Liver (tissue), 8 donors: ENCODE measurements at regions not wholly inside any gene's neighbourhood (a gene's known extent, or its start where the extent isn't known, plus 50 kb on each side); places are given as distances from the start of the nearest gene placed in this dataset.

ENCODE experiments used
- DNase-seq: peaks from one replicate; pipeline ENCODE4 v3.0.0-alpha.2; 2017; ENCODE audit warnings: low spot score
- H3K27ac ChIP-seq, 2 donors: one replicate each; pipeline ENCODE4 v1.7.0; 2013; ENCODE audit warnings: inconsistent platforms in 2 of 2, low read length in 2 of 2, control low read depth in 1 of 2, low read depth in 1 of 2, mild to moderate bottlenecking in 1 of 2
- H3K27me3 ChIP-seq, 4 donors: one replicate each; pipeline versions ENCODE4 v1.6.1 to v1.7.0; 2013; ENCODE audit warnings: low read length in 3 of 4, inconsistent platforms in 1 of 4, mild to moderate bottlenecking in 1 of 4, moderate library complexity in 1 of 4; ENCODE audit not compliant: control insufficient read depth in 4 of 4, insufficient read depth in 4 of 4
- H3K36me3 ChIP-seq, 4 donors: one replicate each; pipeline versions ENCODE4 v1.6.1 to v1.7.0; 2013; ENCODE audit warnings: low read length in 3 of 4, mild to moderate bottlenecking in 3 of 4, low read depth in 1 of 4, moderate library complexity in 1 of 4; ENCODE audit not compliant: control insufficient read depth in 4 of 4, insufficient read depth in 3 of 4
- H3K4me1 ChIP-seq, 4 donors: one replicate each; pipeline versions ENCODE4 v1.6.1 to v1.7.0; 2013; ENCODE audit warnings: low read length in 3 of 4, mild to moderate bottlenecking in 3 of 4, moderate library complexity in 1 of 4; ENCODE audit not compliant: control insufficient read depth in 4 of 4, insufficient read depth in 4 of 4
- H3K4me3 ChIP-seq, 3 donors: one replicate each; pipeline versions ENCODE4 v1.6.1 to v1.7.0; 2013; ENCODE audit warnings: low read length in 3 of 3, control low read depth in 1 of 3, low read depth in 1 of 3, mild to moderate bottlenecking in 1 of 3
- H3K9ac ChIP-seq, 2 donors: one replicate each; pipeline ENCODE4 v1.7.0; 2013; ENCODE audit warnings: low read length in 2 of 2, mild to moderate bottlenecking in 2 of 2, moderate library complexity in 2 of 2, control low read depth in 1 of 2, low read depth in 1 of 2
- H3K9me3 ChIP-seq, 4 donors: one replicate each; pipeline versions ENCODE4 v1.6.1 to v1.7.0; 2013; ENCODE audit warnings: low read length in 3 of 4; ENCODE audit not compliant: control insufficient read depth in 4 of 4
- EGR1 ChIP-seq, 2 donors: IDR thresholded peaks; 2 replicates each; pipeline ENCODE4 v1.6.1; 2016 to 2018; ENCODE audit warnings: antibody characterized with exemption in 2 of 2, low read depth in 2 of 2
- FOXA1 ChIP-seq: IDR thresholded peaks from 2 replicates; pipeline ENCODE4 v1.6.1; 2016; ENCODE audit warnings: antibody characterized with exemption
- FOXA2 ChIP-seq: IDR thresholded peaks from 2 replicates; pipeline ENCODE4 v1.6.1; 2016; ENCODE audit warnings: antibody characterized with exemption
- GABPA ChIP-seq, 2 donors: IDR thresholded peaks in 1 of 2; conservative IDR thresholded peaks in 1 of 2; 2 replicates each; pipeline ENCODE4 v1.6.1; 2016; ENCODE audit warnings: antibody characterized with exemption in 2 of 2, mild to moderate bottlenecking in 1 of 2, moderate library complexity in 1 of 2
- HNF4A ChIP-seq, 2 donors: conservative IDR thresholded peaks; 2 replicates each; pipeline ENCODE4 v1.6.1; 2016; ENCODE audit warnings: antibody characterized with exemption in 2 of 2, mild to moderate bottlenecking in 2 of 2
- HNF4G ChIP-seq: IDR thresholded peaks from 2 replicates; pipeline ENCODE4 v1.6.1; 2016; ENCODE audit warnings: antibody characterized with exemption
- JUND ChIP-seq, 2 donors: IDR thresholded peaks; 2 replicates each; pipeline ENCODE4 v1.6.1; 2016; ENCODE audit warnings: antibody characterized with exemption in 2 of 2
- NR2F2 ChIP-seq: IDR thresholded peaks from 2 replicates; pipeline ENCODE4 v1.6.1; 2016; ENCODE audit warnings: antibody characterized with exemption
- RAD21 ChIP-seq, 2 donors: IDR thresholded peaks; 2 replicates each; pipeline ENCODE4 v1.6.1; 2016; ENCODE audit warnings: antibody characterized with exemption in 2 of 2, mild to moderate bottlenecking in 2 of 2
- RXRA ChIP-seq, 2 donors: IDR thresholded peaks; 2 replicates each; pipeline ENCODE4 v1.6.1; 2017 to 2018; ENCODE audit warnings: antibody characterized with exemption in 2 of 2, mild to moderate bottlenecking in 1 of 2
- SP1 ChIP-seq: IDR thresholded peaks from 2 replicates; pipeline ENCODE4 v1.6.1; 2018; ENCODE audit warnings: antibody characterized with exemption, mild to moderate bottlenecking
- TAF1 ChIP-seq: conservative IDR thresholded peaks from 2 replicates; pipeline ENCODE4 v1.6.1; 2016; ENCODE audit warnings: antibody characterized with exemption, mild to moderate bottlenecking
- YY1 ChIP-seq: IDR thresholded peaks from 2 replicates; pipeline ENCODE4 v1.6.1; 2016; ENCODE audit warnings: antibody characterized with exemption, mild to moderate bottlenecking
- WGBS: extraction: QIAGEN DNeasy Blood & Tissue Kit; methylation state at CpG from one replicate; pipeline ENCODE4 v1.1.7; 2013; 5-methylcytosine and 5-hydroxymethylcytosine counted together
- TF ChIP-seq, protein P1 (sequence below): IDR thresholded peaks from 2 replicates; pipeline ENCODE4 v1.6.1; 2016; ENCODE audit warnings: antibody characterized with exemption
- TF ChIP-seq, protein P2 (sequence below): IDR thresholded peaks from 2 replicates; pipeline ENCODE4 v1.6.1; 2016; ENCODE audit warnings: antibody characterized with exemption
- TF ChIP-seq, protein P3 (sequence below): IDR thresholded peaks from 2 replicates; pipeline ENCODE4 v1.6.1; 2016; ENCODE audit warnings: antibody characterized with exemption, mild to moderate bottlenecking
- TF ChIP-seq, protein P4 (sequence below): IDR thresholded peaks from 2 replicates; pipeline ENCODE4 v1.6.1; 2016; ENCODE audit warnings: antibody characterized with exemption
- TF ChIP-seq, protein P5 (sequence below): fragments of 150-350 bp; IDR thresholded peaks from 2 replicates; pipeline ENCODE4 v1.5.1; 2017; ENCODE audit warnings: improper control_type of control experiment, low read depth, low read length; ENCODE audit not compliant: missing input control
- donor health status: healthy.
- donor health status: healthy.
- donor health status: healthy.
- donor health status: healthy.
- donor health status: healthy.

DNA sequence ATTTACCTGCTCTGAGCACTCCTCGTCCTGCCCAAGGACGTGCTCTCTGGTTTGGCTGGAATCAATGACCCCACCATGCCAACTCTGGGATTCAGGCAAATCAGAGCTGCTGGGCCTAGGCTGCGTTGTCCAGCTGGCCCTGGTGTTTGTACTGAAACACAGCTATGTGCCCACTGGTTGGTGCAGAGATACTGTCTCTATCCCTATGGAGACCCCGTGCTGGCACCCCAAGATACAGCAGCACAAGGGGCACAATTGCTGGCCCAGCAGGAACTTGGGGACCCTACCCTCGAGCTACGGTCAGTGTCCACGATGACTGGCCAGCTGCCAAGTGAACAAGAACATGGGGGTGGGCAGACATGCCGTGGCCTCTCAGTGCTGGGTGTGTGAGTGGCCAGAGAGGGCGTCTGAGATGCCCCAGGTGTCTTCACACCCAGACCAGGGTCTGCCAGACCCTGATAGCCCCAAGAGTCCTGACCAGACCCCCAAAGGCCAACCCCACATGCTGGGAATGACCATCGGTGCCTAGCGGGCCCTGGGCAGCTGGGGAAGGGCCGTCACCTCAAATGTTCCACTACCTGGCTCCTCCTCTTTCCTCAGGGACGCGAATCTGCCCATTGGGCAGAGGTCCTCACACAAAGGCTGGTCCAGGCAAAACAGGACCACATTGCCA is 79.3 kb upstream of the ZNF479 start:
- Histone ChIP-seq H3K27ac (no peak overlapping the region), H3K4me3 (no peak overlapping the region), H3K27me3 (no peaks in the 10 kb centered on the region), H3K9ac (no peak overlapping the region), H3K9me3 (peaks cover 0 to 21% (median 9%) of the 10 kb centered on the region in 4 donors), H3K4me1 (no peaks in the 10 kb centered on the region), H3K36me3 (no peaks in the 10 kb centered on the region)
- DNase-seq = no peak
- TF ChIP-seq YY1 (no peak), HNF4A (conservative IDR thresholded peaks at IDR 0.05) (no peak), JUND (IDR thresholded peaks at IDR 0.05) (no peak), SP1 (no peak), TAF1 (no peak), GABPA (IDR thresholded peaks at IDR 0.05 in 1 of 2, conservative IDR thresholded peaks at IDR 0.05 in 1 of 2) (no peak), EGR1 (IDR thresholded peaks at IDR 0.05; ENCODE audit: low read depth in 2 of 2) (no peak), RXRA (IDR thresholded peaks at IDR 0.05) (no peak), FOXA2 (no peak), HNF4G (no peak)
- TF ChIP-seq, protein P1, sequence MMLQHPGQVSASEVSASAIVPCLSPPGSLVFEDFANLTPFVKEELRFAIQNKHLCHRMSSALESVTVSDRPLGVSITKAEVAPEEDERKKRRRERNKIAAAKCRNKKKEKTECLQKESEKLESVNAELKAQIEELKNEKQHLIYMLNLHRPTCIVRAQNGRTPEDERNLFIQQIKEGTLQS = no peak
- TF ChIP-seq, protein P2, sequence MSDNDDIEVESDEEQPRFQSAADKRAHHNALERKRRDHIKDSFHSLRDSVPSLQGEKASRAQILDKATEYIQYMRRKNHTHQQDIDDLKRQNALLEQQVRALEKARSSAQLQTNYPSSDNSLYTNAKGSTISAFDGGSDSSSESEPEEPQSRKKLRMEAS = no peak
- WGBS = 66% methylated on average over 14 of the region's 14 CpGs

DNA sequence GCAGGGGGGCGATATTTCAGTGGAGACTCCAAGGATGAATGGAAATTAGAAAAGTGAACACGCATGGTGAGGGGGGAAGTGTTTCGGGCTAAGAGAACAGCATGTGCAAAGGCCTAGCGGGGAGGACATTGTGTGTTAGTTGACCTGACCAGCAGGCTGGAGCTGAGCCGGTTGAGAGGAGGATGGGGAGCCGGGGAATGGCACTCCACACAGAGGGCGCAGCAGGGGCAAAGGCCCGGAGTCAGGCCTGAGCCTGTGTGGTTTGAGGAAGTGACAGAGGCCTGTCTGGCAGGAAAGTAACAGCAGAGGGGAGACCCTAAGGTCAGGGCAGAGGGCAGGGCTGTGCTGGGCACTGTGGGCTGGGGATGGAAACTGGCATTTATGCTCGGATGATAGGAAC is 83.2 kb upstream of the ZNF479 start:
- Histone ChIP-seq H3K4me3 (no peak overlapping the region), H3K27ac (no peak overlapping the region), H3K4me1 (no peaks in the 10 kb centered on the region), H3K9ac (no peak overlapping the region), H3K27me3 (no peaks in the 10 kb centered on the region), H3K9me3 (peaks cover 2 to 16% (median 8%) of the 10 kb centered on the region in 4 donors), H3K36me3 (no peaks in the 10 kb centered on the region)
- 75% methylated on average over 9 of the region's 9 CpGs for WGBS
- DNase-seq = no peak
- TF ChIP-seq FOXA1 = no peak
- TF ChIP-seq SP1 = no peak
- no peak for TF ChIP-seq HNF4A (conservative IDR thresholded peaks at IDR 0.05)
- TF ChIP-seq, protein P2 = no peak
- no peak for TF ChIP-seq NR2F2
- TF ChIP-seq, protein P1 = no peak
- TF ChIP-seq, protein P3, sequence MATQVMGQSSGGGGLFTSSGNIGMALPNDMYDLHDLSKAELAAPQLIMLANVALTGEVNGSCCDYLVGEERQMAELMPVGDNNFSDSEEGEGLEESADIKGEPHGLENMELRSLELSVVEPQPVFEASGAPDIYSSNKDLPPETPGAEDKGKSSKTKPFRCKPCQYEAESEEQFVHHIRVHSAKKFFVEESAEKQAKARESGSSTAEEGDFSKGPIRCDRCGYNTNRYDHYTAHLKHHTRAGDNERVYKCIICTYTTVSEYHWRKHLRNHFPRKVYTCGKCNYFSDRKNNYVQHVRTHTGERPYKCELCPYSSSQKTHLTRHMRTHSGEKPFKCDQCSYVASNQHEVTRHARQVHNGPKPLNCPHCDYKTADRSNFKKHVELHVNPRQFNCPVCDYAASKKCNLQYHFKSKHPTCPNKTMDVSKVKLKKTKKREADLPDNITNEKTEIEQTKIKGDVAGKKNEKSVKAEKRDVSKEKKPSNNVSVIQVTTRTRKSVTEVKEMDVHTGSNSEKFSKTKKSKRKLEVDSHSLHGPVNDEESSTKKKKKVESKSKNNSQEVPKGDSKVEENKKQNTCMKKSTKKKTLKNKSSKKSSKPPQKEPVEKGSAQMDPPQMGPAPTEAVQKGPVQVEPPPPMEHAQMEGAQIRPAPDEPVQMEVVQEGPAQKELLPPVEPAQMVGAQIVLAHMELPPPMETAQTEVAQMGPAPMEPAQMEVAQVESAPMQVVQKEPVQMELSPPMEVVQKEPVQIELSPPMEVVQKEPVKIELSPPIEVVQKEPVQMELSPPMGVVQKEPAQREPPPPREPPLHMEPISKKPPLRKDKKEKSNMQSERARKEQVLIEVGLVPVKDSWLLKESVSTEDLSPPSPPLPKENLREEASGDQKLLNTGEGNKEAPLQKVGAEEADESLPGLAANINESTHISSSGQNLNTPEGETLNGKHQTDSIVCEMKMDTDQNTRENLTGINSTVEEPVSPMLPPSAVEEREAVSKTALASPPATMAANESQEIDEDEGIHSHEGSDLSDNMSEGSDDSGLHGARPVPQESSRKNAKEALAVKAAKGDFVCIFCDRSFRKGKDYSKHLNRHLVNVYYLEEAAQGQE = no peak
- TF ChIP-seq TAF1 = no peak
- no peak for TF ChIP-seq RAD21 (IDR thresholded peaks at IDR 0.05)
- no peak for TF ChIP-seq HNF4G
- TF ChIP-seq, protein P4, sequence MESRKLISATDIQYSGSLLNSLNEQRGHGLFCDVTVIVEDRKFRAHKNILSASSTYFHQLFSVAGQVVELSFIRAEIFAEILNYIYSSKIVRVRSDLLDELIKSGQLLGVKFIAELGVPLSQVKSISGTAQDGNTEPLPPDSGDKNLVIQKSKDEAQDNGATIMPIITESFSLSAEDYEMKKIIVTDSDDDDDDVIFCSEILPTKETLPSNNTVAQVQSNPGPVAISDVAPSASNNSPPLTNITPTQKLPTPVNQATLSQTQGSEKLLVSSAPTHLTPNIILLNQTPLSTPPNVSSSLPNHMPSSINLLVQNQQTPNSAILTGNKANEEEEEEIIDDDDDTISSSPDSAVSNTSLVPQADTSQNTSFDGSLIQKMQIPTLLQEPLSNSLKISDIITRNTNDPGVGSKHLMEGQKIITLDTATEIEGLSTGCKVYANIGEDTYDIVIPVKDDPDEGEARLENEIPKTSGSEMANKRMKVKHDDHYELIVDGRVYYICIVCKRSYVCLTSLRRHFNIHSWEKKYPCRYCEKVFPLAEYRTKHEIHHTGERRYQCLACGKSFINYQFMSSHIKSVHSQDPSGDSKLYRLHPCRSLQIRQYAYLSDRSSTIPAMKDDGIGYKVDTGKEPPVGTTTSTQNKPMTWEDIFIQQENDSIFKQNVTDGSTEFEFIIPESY = no peak
- TF ChIP-seq YY1 = no peak
- no peak for TF ChIP-seq JUND (IDR thresholded peaks at IDR 0.05)
- TF ChIP-seq EGR1 (IDR thresholded peaks at IDR 0.05; ENCODE audit: low read depth in 2 of 2) = no peak
- TF ChIP-seq GABPA (IDR thresholded peaks at IDR 0.05 in 1 of 2, conservative IDR thresholded peaks at IDR 0.05 in 1 of 2) = no peak
- TF ChIP-seq, protein P5, sequence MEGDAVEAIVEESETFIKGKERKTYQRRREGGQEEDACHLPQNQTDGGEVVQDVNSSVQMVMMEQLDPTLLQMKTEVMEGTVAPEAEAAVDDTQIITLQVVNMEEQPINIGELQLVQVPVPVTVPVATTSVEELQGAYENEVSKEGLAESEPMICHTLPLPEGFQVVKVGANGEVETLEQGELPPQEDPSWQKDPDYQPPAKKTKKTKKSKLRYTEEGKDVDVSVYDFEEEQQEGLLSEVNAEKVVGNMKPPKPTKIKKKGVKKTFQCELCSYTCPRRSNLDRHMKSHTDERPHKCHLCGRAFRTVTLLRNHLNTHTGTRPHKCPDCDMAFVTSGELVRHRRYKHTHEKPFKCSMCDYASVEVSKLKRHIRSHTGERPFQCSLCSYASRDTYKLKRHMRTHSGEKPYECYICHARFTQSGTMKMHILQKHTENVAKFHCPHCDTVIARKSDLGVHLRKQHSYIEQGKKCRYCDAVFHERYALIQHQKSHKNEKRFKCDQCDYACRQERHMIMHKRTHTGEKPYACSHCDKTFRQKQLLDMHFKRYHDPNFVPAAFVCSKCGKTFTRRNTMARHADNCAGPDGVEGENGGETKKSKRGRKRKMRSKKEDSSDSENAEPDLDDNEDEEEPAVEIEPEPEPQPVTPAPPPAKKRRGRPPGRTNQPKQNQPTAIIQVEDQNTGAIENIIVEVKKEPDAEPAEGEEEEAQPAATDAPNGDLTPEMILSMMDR = no peak
- TF ChIP-seq FOXA2 = no peak
- no peak for TF ChIP-seq RXRA (IDR thresholded peaks at IDR 0.05)
